ENCODE measurements at regions not wholly inside any gene's neighbourhood (a gene's known extent, or its start where the extent isn't known, plus 50 kb on each side); places are given as distances from the start of the nearest gene placed in this dataset.

- no peak for TF ChIP-seq ZNF449 (tag by site-specific recombination; IDR thresholded peaks at IDR 0.05)
- TF ChIP-seq MYNN (tag by site-specific recombination; IDR thresholded peaks at IDR 0.05; ENCODE audit: borderline replicate concordance): no peak
- no peak for TF ChIP-seq GLI2 (tag by site-specific recombination; IDR thresholded peaks at IDR 0.05; ENCODE audit: borderline replicate concordance, low read depth)
- no peak for TF ChIP-seq ZFHX2 (tag by site-specific recombination; conservative IDR thresholded peaks at IDR 0.05)
- TF ChIP-seq ZSCAN5A (tag by site-specific recombination; IDR thresholded peaks at IDR 0.05): no peak
- no peak for TF ChIP-seq ZNF621 (tag by site-specific recombination; IDR thresholded peaks at IDR 0.05)
- TF ChIP-seq ZBTB1 (tag by site-specific recombination; IDR thresholded peaks at IDR 0.05): no peak
- 0 out of 2 replicates have a peak, but pooled peaks have one; percentile 23 for TF ChIP-seq ZNF624 (tag by site-specific recombination; IDR thresholded peaks at IDR 0.05)
- no peak for TF ChIP-seq MZF1 (tag by site-specific recombination; IDR thresholded peaks at IDR 0.05; ENCODE audit: borderline replicate concordance)
- no peak for TF ChIP-seq ZNF354C (tag by site-specific recombination; IDR thresholded peaks at IDR 0.05; ENCODE audit: borderline replicate concordance, low read depth)
- TF ChIP-seq ZNF157 (tag by site-specific recombination; IDR thresholded peaks at IDR 0.05): no peak
- 0 out of 2 replicates have a peak, but pooled peaks have one; percentile 47 for TF ChIP-seq GFI1B (tag by site-specific recombination; IDR thresholded peaks at IDR 0.05)
- TF ChIP-seq KLF7 (tag by site-specific recombination; IDR thresholded peaks at IDR 0.05; ENCODE audit: borderline replicate concordance): no peak
- TF ChIP-seq ZNF132 (tag by site-specific recombination; IDR thresholded peaks at IDR 0.05; ENCODE audit: borderline replicate concordance): no peak
- no peak for TF ChIP-seq ZFP69B (tag by site-specific recombination; IDR thresholded peaks at IDR 0.05)
- 0 out of 2 replicates have a peak, but pooled peaks have one; percentile 19 for TF ChIP-seq ZNF837 (tag by site-specific recombination; IDR thresholded peaks at IDR 0.05)
- TF ChIP-seq ZBTB44 (tag by site-specific recombination; IDR thresholded peaks at IDR 0.05): no peak
- no peak for TF ChIP-seq ZNF121 (tag by site-specific recombination; IDR thresholded peaks at IDR 0.05)
- no peak for TF ChIP-seq KLF9 (tag by site-specific recombination; IDR thresholded peaks at IDR 0.05; ENCODE audit: low read depth)
- no peak for TF ChIP-seq ZNF768 (tag by site-specific recombination; IDR thresholded peaks at IDR 0.05)
- TF ChIP-seq ZNF510 (tag by site-specific recombination; IDR thresholded peaks at IDR 0.05; ENCODE audit: insufficient replicate concordance): no peak
- TF ChIP-seq ZNF10 (tag by site-specific recombination; IDR thresholded peaks at IDR 0.05): no peak
- TF ChIP-seq ZBTB49 (tag by site-specific recombination; IDR thresholded peaks at IDR 0.05; ENCODE audit: low read depth): no peak
- no peak for TF ChIP-seq RBAK (tag by site-specific recombination; IDR thresholded peaks at IDR 0.05)
- TF ChIP-seq ZNF174 (tag by site-specific recombination; IDR thresholded peaks at IDR 0.05): no peak
- no peak for TF ChIP-seq ZNF692 (tag by site-specific recombination; IDR thresholded peaks at IDR 0.05)
- TF ChIP-seq ZBTB20 (tag by site-specific recombination; IDR thresholded peaks at IDR 0.05): no peak
- TF ChIP-seq ZBTB26 (tag by site-specific recombination; optimal IDR thresholded peaks at IDR 0.05): no peak
- TF ChIP-seq ZNF175 (tag by site-specific recombination; IDR thresholded peaks at IDR 0.05): no peak
Measured at GRCh38 chr19:27792576-27793127, 1420.3 kb downstream of the UQCRFS1 start (continued).
